ENCODE measurements at regions not wholly inside any gene's neighbourhood (a gene's known extent, or its start where the extent isn't known, plus 50 kb on each side); places are given as distances from the start of the nearest gene placed in this dataset.

GRCh38 chr2:191560411-191560980, 117.4 kb upstream of the NABP1 start:
- DNase-seq (ENCODE audit: low spot score) = no peak

- no peak for DNase-seq (ENCODE audit: low spot score)
These were observed 112.8 kb upstream of the NABP1 start for GRCh38 chr2:191565120-191565519.

- DNase-seq (ENCODE audit: low spot score) = no peak
These were observed 112.2 kb upstream of the NABP1 start for GRCh38 chr2:191565647-191566198.

GRCh38 chr2:191566344-191566743, 111.6 kb upstream of the NABP1 start:
- peak; percentile 49 for DNase-seq (ENCODE audit: low spot score)

GRCh38 chr2:191567206-191567605, 110.7 kb upstream of the NABP1 start:
- no peak for DNase-seq (ENCODE audit: low spot score)

GRCh38 chr2:191569025-191569424, 108.9 kb upstream of the NABP1 start:
- no peak for DNase-seq (ENCODE audit: low spot score)

- DNase-seq (ENCODE audit: low spot score) = no peak
These were observed 106.7 kb upstream of the NABP1 start for GRCh38 chr2:191571163-191571769.

- no peak for DNase-seq (ENCODE audit: low spot score)
These were observed 105.6 kb upstream of the NABP1 start for GRCh38 chr2:191572319-191572718.

GRCh38 chr2:191573216-191573615, 104.7 kb upstream of the NABP1 start:
- DNase-seq (ENCODE audit: low spot score) = no peak

- no peak for DNase-seq (ENCODE audit: low spot score)
These were observed 103.7 kb upstream of the NABP1 start for GRCh38 chr2:191574232-191574631.

- no peak for DNase-seq (ENCODE audit: low spot score)
These were observed 100.3 kb upstream of the NABP1 start for GRCh38 chr2:191577605-191578004.

GRCh38 chr2:191578031-191578430, 99.9 kb upstream of the NABP1 start:
- DNase-seq (ENCODE audit: low spot score) = no peak

GRCh38 chr2:191580581-191580980, 97.4 kb upstream of the NABP1 start:
- no peak for DNase-seq (ENCODE audit: low spot score)

GRCh38 chr2:191581003-191581402, 96.9 kb upstream of the NABP1 start:
- DNase-seq (ENCODE audit: low spot score) = no peak

- no peak for DNase-seq (ENCODE audit: low spot score)
These were observed 95.6 kb upstream of the NABP1 start for GRCh38 chr2:191582355-191582754.

- no peak for DNase-seq (ENCODE audit: low spot score)
These were observed 86.9 kb upstream of the NABP1 start for GRCh38 chr2:191591025-191591424.

- DNase-seq (ENCODE audit: low spot score) = no peak
These were observed 84.1 kb upstream of the NABP1 start for GRCh38 chr2:191593622-191594385.

- no peak for DNase-seq (ENCODE audit: low spot score)
These were observed 80.7 kb upstream of the NABP1 start for GRCh38 chr2:191597186-191597751.

GRCh38 chr2:191598296-191598695, 79.6 kb upstream of the NABP1 start:
- no peak for DNase-seq (ENCODE audit: low spot score)

- no peak for DNase-seq (ENCODE audit: low spot score)
These were observed 76.9 kb upstream of the NABP1 start for GRCh38 chr2:191601060-191601459.

GRCh38 chr2:191604154-191604553, 73.8 kb upstream of the NABP1 start:
- DNase-seq (ENCODE audit: low spot score) = peak; percentile 77

GRCh38 chr2:191607096-191607495, 70.8 kb upstream of the NABP1 start:
- no peak for DNase-seq (ENCODE audit: low spot score)

- no peak for DNase-seq (ENCODE audit: low spot score)
These were observed 67.2 kb upstream of the NABP1 start for GRCh38 chr2:191610756-191611155.

All from cerebellar cortex (tissue), 1 donor.